ENCODE measurements at regions not wholly inside any gene's neighbourhood (a gene's known extent, or its start where the extent isn't known, plus 50 kb on each side); places are given as distances from the start of the nearest gene placed in this dataset.
"Not testable (repeated sequence)": the region's sequence is repeated elsewhere in the genome, so short reads cannot be mapped to it uniquely, and the experiment has no call there.

DNA sequence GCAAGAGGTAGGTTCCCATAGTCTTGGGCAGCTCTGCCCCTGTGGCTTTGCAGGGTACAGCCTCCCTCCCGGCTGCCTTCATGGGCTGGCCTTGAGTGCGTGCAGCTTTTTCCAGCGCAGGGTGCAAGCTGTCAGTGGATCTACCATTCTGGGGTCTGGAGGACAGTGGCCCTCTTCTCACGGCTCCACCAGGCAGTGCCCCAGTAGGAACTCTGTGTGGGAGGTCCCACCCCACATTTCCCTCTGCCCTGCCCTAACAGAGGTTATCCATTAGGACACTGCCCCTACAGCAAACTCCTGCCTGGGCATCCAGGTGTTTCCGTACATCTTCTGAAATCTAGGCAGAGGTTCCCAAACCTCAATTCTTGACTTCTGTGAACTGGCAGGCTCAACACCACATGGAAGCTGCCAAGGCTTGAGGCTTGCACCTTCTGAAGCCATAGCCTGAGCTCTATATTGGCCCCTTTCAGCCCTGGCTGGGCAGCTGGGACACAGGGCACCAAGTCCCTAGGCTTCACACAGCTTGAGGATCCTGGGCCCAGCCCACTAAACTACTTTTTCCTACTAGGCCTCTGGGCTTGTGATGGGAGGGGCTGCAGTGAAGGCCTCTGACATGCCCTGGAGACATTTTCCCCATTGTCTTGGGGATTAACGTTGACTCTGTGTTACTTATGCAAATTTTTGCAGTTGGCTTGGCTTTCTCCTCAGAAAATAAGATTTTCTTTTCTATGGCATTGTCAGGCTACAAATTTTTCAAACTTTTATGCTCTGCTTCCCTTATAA lies 482.7 kb downstream of the CNTN3 start:
- not testable (repeated sequence) for DNase-seq (ENCODE audit: low spot score)

DNA sequence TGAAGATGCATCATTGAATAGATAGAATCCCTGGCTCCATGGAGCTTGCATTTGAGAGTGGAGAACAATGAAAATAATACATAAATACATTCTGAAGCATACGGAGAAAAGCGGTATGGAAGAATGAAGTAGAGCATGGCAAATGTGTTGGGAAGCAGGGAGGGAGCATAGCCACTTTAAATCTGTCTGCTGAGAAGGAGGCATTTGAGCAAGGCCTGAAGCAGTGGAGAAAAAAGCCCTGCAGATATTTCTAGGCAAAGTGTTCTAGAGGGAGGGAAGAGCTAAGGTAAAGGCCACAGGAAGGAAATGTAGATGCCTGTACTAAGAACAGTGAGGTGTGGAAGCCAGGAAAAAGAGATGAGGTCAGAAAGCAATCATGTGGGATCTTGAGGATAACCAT lies 484.8 kb downstream of the CNTN3 start:
- no peak for DNase-seq (ENCODE audit: low spot score)

DNA sequence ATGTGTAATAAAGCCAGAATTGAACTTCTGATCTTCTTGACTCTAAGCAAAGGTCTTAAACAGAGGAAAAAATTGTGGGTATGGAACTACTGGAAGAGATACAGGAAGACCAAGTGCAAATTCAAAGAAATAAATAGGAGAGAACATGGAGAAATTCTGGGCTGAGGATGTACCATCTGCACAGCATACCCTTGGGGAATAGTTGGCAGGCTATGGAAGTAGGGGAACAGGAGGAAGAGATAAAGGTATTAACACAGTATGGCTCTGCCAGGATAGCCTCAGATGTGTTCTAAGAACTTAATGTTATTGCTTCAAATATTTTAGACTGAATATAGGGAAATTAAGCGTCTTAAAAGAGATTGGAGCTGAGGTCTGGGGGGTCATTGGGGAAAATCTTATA lies 485.4 kb downstream of the CNTN3 start:
- no peak for DNase-seq (ENCODE audit: low spot score)

GRCh38 chr3:74127256-74127655 lies 487.2 kb downstream of the CNTN3 start:
- no peak for DNase-seq (ENCODE audit: low spot score)

GRCh38 chr3:74124782-74125181 lies 489.7 kb downstream of the CNTN3 start:
- DNase-seq (ENCODE audit: low spot score): no peak

DNA sequence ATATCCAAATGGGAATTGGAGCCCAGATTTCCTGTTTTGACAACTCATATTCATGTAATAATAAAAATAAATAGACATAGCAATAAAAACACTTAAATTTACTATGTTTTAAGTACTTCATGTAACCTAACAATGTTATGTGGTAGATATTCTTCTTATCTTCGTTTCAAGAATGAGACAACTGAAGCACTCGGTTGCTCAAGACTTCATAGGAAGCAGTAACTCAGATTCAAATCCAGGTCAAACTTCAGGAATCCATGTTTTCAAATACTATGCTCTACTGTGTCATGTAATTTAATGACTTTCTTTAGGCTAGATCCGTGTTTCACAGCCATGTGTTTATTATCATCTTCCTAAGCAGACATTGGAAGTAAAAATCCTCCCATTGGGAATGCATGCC lies 492.2 kb downstream of the CNTN3 start:
- DNase-seq (ENCODE audit: low spot score): no peak

DNA sequence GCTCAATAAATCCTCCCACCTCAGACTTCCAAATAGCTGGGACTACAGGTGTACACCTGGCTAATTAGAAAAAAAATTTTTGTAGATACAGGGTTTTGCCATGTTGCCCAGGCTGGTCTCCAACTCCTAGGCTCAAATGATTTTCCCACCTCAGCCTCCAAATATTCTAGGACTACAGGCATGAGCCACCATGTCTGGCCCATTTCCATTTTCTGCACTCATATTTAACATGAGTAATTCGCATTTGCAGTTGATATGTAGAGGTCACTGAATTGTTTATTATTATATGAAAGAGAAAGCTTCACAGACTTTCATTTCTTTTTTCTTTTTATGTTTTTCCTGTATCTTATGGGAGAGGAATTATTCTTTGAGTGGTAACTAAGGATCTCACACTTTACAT lies 492.7 kb downstream of the CNTN3 start:
- DNase-seq (ENCODE audit: low spot score): no peak

DNA sequence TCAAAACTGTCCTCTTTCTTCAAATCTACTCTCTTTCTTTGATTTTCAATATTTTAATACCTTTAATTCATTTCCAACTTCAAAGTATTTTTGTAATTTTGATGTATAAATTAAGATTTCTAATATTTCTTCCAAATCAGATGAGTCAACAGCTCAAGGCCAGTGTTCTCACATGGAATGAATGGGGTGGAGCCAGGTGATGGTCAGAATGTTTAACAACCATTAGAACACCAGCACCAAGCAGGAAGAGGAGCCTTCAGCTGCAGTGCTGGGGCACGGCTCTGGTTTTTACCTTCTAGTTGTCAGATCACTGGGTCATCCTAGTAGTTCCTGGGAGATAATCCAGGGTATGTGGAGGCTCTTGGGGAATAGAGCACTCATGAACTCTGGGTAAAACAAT lies 494.5 kb upstream of the PDZRN3 start:
- no peak for DNase-seq (ENCODE audit: low spot score)

- no peak for DNase-seq (ENCODE audit: low spot score)
Measured at GRCh38 chr3:74115906-74116305, 491.2 kb upstream of the PDZRN3 start.

GRCh38 chr3:74107451-74107850 lies 482.7 kb upstream of the PDZRN3 start:
- DNase-seq (ENCODE audit: low spot score): no peak

GRCh38 chr3:74106925-74107324 lies 482.2 kb upstream of the PDZRN3 start:
- no peak for DNase-seq (ENCODE audit: low spot score)

DNA sequence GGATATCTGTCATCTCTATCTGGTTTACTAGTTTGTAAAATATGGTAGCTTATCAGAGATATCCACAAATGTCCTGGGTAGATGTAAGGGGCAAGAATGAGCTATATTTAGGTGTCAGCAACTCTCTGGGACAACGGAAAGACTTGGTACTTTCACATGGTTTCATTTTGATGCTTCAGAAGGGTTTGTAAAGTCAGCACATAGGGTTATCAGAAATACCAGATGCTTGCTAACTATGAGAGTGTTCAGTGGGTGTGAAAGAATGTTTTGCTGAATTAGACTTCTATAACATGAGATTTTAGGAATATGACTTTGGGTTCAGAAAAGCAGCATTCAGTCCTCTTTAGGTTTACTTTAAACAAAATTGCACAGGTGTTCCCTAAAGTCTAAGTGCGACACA lies 466.5 kb upstream of the PDZRN3 start:
- DNase-seq (ENCODE audit: low spot score): no peak

DNA sequence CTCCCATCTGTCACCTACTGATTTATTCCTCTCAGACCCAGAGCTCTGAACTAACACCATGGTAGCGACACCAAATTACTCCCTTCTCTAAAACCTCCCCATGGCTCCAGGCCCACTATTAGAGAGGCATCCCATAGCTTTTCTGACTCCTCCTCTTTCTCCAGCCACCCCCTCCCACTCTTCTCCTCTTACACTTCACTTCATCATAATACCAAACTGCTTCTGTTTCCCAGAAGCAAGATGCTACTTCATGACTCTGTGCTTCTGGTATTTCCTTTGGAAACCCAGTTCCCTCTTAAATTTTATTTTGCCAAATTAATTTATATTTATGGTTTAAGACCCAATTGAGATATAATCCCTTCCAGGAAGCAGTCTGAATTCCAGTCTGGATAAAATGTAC lies 465.1 kb upstream of the PDZRN3 start:
- DNase-seq (ENCODE audit: low spot score): peak; percentile 3

GRCh38 chr3:74080056-74080461 lies 455.3 kb upstream of the PDZRN3 start:
- DNase-seq (ENCODE audit: low spot score): no peak

DNA sequence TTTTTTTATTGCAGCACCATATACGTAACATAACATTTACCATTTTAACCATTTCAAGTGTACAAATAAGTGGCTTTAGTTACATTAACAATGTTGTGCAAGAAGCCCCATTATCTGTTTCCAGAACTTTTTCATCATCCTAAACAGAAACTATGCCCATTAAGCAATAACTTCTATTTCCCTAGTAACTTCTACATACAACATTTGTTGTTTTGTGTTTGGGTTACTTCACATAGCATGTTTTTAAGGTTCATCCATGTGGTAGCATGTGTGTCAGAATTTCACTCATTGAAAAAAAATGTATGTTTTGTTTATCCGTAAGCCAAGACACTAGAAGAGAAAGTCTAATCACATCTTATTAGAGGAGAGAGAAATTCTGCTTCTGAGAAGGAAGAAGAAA lies 450.5 kb upstream of the PDZRN3 start:
- DNase-seq (ENCODE audit: low spot score): no peak

GRCh38 chr3:74074700-74075099 lies 450.0 kb upstream of the PDZRN3 start:
- no peak for DNase-seq (ENCODE audit: low spot score)

- peak; percentile 34 for DNase-seq (ENCODE audit: low spot score)
Measured at GRCh38 chr3:74067296-74067695, 442.6 kb upstream of the PDZRN3 start.

GRCh38 chr3:74066456-74066855 lies 441.7 kb upstream of the PDZRN3 start:
- no peak for DNase-seq (ENCODE audit: low spot score)

DNA sequence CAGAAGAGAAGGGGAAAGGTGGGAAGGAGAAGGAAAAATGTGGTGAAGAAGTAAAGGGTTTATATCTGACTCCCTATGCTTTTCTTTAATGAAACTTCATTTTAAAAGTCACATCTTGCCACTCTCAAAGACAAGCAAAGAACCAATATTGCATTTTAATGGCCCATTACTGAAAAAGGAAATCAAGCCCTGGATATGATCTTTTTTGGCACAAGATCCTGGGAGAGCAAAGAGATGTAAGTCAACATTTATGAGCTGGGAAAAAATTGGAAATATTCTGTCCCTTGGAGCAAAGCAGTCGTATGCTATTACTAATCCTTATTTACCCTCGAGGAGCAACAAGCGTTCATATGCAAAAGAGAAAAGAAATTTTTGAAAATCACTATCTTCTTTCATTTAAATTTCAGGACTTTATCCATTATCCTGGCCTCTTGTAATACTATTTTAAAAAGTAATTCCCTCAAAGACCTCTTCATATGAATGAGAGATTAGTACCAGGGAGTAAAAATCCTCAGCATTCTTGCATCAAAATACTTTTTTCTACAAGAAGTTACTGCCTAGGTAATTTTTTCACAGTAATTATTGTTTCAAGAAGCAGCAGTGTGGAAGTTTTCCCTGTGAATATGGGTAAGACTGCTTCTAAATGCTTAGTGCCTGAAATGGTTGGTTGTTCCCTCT lies 435.3 kb upstream of the PDZRN3 start:
- DNase-seq (ENCODE audit: low spot score): no peak

- no peak for DNase-seq (ENCODE audit: low spot score)
Measured at GRCh38 chr3:74059301-74059922, 434.7 kb upstream of the PDZRN3 start.

GRCh38 chr3:74057169-74057568 lies 432.4 kb upstream of the PDZRN3 start:
- DNase-seq (ENCODE audit: low spot score): no peak

- no peak for DNase-seq (ENCODE audit: low spot score)
Measured at GRCh38 chr3:74055061-74055460, 430.3 kb upstream of the PDZRN3 start.

GRCh38 chr3:74054566-74054965 lies 429.8 kb upstream of the PDZRN3 start:
- DNase-seq (ENCODE audit: low spot score): no peak

Data from AG08395 (cell line).